ENCODE measurements at regions not wholly inside any gene's neighbourhood (a gene's known extent, or its start where the extent isn't known, plus 50 kb on each side); places are given as distances from the start of the nearest gene placed in this dataset.
"Not testable (repeated sequence)": the region's sequence is repeated elsewhere in the genome, so short reads cannot be mapped to it uniquely, and the experiment has no call there.

DNA sequence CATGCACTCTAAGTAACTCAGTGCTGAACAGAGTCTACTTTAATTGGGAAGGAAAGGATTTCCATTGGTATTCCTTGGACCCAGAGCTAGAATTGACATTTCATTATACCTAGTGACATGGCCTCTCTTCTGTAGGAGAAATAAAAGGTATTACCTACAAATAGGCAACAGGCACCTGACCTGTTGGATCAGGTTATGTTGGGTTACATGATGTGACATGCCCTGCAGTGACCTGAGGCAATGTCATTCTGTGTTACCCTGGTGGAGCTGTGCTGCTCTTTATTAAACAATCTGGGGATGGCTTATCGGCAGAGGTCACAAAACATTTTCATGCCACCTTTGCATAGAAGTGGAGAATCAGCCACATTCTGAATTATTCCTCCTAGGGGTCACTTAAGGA lies 427.7 kb downstream of the MDFIC start:
- no peak for DNase-seq

DNA sequence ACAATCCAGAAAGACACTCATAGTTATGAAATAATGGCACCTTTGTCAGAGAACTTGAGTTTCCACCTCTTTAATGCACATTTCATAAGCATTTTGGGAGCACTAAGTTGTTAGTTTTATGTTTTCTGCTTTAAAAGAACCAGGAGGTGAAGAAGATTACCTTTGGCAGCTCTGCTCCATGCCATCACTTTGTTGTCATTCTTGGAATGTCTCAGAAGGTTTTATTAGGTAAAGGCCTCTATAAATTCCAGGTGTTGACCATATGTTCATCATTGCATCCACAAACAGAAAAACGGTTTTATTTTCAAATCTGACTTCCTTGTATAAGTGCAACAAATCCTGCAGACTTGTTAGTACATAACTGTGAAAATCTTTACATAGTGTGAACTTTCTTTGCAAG lies 424.8 kb downstream of the MDFIC start:
- DNase-seq = no peak

DNA sequence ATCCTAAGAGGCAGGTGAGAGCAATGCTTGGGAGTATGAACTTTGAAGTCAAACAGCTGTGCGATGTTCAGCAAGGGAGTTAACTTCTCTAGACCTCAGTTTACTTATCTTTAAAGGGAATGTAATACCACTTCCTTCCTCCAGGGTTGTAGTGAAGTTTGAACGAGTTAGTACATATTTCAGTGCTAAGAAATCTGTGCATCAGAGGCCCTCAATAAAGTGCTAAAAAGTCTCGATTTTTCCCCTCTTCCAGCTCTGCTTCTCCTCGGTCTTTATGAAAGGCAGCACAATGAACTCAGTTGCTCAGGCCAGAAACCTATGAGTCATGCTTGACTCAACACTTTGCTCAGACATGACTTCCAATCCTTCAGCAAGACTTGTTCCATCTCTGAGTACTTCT lies 418.9 kb downstream of the MDFIC start:
- DNase-seq = peak; percentile 64

DNA sequence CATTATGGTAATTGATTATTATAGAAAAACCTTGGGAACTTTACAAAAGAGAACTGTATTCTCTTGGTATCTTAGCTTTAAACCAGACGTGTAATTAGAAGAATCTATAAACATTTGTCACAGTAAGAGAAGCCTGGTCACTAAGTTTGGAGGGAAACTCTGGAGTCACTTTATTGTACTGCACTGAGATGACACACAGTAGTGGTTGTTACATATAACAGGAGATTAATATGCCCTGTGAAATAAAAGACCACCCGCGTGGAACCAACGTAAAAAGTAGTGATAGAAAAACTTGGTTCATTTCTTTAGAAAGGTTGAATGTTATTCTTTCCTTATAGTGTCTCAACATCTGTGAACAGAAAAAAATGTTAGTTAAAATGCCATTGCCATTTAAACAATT lies 416.1 kb downstream of the MDFIC start:
- no peak for DNase-seq

DNA sequence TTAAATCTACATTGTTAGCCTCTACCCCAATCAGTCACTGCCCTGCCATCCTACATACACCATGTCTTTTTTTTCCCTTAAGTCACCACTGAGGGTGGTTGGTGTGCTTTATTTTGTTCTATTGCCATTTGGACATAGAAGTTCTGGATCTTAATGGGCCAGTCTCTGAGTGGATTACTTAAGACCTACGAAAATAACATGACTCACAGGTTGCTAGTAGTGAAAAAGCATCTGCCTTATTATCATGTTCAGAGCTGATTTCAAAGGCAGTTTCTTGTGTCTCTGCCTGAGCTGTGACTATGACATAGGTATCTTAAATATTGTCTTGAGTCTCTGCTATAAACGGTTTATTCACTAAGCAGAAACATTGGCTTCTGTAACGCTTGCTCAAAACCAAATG lies 410.8 kb downstream of the MDFIC start:
- DNase-seq = no peak

DNA sequence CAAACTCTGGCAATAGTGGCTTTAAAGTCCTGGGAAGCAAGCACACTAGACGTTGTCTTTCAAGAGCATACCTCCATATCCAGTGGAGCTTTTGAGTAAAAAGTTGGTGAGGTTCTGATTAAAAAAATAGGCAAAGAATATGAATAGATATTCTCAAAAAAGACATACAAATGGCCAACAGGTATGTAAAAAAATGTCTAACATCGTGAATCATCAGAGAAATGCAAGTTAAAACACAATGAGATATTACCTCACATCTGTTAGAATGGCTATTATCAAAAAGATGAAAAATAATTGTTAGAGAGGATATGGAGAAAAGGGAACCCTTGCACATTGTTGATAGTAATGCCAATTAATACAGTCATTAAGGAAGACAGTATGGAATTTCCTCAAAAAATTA lies 407.1 kb downstream of the MDFIC start:
- no peak for DNase-seq

DNA sequence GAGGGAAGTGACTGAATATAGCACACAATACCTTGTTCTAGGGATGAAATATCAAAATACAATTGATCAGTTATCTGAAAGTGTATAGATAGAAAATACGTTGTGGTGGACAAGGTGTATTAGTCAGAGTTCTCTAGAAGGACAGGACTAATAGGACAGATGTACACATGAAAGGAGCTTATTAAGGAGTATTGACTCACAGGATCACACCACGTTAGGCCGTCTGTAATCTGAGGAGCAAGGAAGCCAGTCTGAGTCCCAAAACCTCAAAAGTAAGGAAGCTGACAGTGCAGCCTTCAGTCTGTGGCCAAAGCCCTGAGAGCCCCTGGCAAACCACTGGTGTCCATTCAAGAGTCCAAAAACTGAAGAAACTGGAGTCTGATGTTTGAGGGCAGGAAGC lies 406.1 kb downstream of the MDFIC start:
- no peak for DNase-seq

DNA sequence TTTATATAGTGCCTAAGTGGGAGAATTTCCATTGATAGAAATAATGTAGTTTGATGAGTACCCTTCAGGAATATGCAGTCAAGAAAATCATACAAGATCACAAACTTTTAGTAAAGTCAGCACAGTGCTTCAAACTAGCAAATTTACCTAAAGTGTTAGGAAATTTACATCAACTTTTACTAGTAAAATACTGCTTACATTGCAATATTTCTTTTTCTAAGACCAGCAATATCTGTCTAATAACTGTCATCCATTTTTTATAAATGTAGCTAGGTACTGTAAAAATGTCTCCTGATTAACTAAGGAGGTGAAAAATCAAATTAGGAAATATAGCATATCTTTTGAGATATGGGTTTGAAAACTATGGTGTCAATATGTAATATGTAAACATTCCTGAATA lies 405.4 kb downstream of the MDFIC start:
- no peak for DNase-seq

DNA sequence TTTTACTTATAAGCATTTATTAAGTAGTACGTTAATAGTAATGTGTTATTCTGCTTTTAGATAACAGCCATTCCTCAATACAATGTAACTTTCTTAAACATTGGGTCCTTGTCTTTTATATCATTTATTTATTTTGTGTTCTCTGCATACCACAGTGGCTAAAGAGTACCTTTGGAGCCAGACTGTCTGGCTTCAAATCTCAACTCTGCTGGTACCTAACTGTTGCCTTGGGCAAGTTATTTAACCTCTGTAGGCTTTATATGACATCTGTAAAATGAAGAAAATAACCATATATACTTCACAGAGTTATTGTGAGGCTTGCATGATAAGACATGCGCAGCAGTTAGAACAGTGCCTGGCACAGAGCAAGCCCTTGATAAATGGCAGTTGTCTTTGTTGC lies 397.6 kb downstream of the MDFIC start:
- DNase-seq = no peak

DNA sequence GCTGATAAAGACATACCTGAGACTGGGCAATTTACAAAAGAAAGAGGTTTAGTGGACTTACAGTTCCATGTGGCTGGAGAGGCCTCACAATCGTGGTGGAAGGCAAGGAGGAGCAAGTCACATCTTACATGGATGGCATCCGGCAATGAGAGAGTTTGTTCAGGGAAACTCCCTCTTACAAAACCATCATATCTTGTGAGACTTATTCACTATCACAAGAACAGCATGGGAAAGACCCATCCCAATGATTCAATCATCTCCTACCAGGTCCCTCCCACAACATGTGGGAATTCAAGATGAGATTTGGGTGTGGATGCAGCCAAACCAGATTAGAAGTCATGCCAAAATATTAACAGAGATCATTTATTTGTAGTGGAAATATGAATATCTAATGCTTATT lies 388.4 kb downstream of the MDFIC start:
- DNase-seq = not testable (repeated sequence)

DNA sequence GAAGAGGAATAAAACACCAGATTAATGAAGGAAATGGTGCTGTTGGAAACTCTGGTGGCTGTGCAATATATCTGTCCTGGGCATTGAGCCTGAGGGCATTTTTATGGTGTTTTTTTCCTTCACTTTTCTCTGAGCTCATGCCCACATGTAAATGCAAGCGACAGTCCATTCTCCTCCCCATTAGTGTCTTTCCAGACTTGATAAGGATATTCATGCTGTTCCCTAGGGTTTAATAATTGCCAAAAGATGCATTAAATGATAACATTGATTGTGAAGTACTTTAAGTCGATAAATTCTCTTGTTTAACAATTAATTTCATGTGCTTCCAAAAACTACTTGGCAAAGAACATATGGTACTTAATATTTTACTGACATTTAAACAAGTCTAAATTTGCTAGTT lies 384.7 kb downstream of the MDFIC start:
- DNase-seq = no peak

DNA sequence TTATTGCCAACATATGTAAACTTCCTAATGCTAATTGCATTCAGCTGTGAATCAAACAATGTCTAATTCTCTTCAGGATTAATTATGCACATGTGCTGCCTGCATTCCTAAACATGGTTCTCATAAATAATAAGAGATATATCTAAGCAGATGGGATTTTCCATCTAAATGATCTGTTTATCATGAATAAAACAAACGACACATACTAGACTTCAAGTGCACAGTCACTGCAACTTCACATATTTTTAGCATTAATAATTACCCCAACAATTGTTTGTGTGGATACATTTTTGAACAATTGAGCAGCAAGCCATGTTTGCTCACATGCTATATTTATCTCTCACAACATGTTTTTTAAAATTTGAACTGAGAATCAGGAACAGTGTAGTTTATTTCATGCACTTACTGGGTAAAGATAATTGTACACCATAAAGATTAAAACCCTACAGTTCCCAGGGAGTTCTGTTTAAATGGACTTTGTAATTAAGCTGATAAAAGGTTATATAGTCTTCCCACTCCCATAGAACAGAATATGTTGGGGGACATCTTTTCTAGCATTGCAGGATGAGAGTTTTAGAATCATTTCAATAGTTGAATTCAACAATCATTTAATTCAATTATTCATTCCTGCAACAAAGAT lies 378.5 kb downstream of the MDFIC start:
- peak; percentile 52 for DNase-seq

DNA sequence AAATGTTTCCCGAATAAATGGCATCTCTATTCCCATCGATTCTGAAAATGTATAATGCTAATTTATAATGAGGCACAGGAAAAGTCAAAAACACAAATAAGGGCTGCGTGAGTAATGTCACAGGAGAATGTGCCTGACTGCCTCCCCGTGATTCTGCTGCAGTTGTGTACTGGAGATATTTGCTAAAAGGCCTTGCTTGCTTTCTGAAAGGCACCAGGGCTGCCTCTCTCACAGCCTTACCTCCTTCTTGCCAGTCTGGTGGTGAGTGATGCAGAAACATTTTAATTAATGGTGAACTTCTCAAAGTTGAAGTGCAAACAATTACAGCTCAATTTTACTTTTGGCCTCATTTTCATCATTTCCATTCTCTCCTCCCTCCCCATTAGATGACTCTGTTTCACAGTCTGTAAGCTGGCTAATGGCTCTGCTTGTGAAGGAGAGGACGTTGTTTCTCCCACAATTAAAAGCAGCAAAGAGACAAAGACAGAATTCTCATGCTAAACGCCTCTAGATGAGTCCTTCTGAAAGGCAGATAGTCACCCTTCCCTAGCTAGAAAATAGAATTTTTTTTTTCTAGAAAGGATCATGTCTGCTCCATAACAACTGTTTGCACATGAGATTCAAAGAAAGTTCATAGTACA lies 377.6 kb downstream of the MDFIC start:
- DNase-seq = no peak

DNA sequence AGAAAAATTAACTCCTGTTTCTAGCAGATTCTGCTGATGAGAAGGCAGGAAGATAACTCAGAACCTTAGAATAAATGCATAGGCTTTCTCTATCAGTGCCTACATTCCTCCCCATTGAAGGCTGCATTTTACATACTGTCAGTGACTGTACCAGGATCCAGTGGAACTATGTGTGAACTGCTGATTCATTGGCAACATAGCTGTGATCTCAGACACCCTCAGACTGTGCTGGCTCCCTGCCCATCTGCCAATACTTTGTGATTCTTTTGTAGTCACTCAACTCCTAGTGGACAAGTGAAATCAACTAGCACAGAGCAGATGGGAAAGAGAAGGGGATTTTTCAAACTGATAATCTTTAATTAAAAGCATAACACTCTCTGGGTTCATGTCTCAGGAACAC lies 375.8 kb downstream of the MDFIC start:
- DNase-seq = peak; percentile 95

DNA sequence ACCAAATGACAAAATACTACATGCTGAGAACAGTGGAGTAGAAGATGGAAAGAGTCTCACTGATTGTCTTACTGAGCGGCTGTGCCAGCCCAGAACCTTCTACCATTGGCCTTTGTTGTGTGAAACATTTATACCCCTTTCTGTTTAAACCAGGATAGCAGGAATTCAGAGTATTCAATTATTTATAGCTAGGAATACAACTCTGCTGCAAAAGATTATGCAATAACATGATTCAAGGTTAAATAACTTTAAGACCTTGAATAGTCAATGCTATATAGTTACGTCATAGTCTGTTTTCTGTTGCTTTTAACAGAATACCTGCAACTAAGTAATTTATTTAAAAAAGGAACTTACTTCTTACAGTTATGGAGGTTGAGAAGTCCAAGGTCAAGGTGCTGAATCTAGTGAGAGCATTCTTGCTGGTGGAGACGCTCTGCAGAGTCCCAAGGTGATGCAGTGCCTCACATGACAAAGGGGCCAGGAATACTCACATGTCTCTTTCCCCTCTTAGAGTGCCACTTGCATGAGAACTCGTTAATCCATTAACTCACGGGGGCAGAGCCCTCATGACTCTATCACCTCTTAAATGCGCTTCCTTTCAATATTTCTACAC lies 371.8 kb downstream of the MDFIC start:
- peak; percentile 17 for DNase-seq

DNA sequence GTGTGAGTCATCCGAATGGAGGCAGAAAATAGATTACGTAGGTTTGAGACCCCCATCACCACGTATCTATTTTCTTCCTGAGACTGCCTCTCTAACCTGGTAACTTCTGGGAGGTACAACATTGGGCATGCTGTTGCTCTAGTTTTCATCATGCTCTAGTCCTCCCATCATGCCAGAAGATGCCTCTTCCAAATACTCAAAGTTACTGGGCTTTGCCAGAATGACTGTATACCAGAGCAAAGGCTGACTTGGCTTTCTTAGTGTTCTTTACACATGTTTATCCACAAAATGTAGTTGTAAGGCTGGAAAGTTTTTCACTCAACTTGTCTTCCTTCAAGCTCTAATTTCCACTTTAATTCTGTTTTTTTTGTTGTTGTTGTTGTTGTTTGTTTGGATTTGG lies 370.5 kb downstream of the MDFIC start:
- DNase-seq = no peak

DNA sequence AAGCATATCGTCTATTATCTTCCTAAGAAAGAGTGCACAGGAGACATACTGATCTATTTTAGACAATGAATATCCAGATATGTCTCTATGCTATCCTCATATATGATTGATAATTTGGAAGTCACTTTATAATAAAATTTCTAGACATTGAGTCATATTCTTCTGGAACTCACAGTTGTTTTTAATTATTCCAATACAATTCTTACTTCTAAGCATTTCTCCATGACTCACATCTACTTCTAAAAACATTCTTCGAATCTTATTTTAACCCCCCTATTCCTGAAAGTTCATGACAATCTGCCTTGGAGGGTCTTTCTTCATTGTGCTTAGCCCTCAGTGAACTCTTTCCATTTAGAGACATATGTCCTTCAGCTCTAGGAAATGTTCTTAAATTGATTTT lies 368.1 kb downstream of the MDFIC start:
- DNase-seq = peak; percentile 73

DNA sequence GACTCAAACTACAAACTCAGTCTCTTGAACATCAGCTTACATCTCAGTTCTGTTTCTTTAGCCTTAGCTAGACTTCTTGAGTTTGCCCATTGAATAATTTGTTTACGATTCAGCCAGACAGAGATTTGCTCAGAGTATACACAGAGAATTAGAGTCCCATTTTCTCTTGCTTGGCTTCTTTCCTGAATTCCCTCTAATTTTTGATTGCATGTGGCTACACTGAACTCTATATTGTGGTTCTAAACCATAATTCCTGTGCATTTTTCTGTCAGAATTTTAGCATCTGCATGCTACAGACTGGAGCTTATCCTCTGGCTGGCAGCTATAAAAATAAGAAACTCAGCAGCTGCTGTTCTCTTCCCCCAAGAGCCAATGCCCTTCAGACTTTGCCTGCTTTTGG lies 354.9 kb downstream of the MDFIC start:
- DNase-seq = no peak

DNA sequence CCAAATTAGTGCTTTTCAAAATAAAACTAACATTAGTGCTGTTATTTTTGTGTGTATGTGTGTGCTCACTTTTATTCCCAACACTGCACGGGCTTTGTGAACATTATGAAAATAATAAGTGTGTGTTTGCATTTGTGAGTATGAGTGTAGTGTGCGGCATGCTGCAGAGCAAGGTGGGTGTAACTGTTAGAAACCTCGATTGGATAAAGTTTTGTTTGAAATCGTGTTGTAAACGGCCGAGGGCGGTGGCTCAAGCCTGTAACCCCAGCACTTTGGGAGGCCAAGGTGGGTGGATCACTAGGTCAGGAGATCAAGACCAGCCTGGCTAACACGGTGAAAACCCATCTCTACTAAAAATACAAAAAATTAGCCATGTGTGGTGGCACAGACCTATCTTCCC lies 352.0 kb downstream of the MDFIC start:
- not testable (repeated sequence) for DNase-seq

DNA sequence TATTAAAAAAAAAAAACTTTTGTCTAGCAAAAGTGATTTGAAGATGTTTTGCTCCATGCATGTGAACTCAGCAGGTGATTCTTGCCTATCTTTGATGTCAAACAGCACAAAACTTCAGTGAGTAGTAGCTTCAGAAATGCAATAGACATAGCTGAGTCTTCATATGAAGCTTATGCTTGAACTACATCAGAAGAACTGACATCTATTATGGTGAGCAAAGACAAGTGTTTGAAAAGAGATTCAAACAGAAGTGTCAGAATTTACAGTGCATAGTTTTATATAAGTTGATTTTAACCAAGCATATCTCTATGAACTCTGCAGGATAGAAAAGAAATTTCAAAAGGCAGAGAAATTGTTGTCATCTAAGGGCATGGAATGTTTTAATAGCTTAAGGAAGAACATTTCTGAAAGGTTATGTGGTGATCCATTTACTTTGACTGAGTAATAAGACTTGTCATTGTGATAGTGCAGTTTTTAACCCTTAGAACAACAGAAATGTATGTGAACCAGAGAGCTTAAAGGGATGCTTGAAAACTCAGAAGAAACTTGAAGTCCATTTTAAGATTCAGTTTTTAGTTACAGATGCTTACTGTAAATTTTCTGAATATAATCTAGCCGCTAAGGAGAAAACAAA lies 351.4 kb downstream of the MDFIC start:
- no peak for DNase-seq

DNA sequence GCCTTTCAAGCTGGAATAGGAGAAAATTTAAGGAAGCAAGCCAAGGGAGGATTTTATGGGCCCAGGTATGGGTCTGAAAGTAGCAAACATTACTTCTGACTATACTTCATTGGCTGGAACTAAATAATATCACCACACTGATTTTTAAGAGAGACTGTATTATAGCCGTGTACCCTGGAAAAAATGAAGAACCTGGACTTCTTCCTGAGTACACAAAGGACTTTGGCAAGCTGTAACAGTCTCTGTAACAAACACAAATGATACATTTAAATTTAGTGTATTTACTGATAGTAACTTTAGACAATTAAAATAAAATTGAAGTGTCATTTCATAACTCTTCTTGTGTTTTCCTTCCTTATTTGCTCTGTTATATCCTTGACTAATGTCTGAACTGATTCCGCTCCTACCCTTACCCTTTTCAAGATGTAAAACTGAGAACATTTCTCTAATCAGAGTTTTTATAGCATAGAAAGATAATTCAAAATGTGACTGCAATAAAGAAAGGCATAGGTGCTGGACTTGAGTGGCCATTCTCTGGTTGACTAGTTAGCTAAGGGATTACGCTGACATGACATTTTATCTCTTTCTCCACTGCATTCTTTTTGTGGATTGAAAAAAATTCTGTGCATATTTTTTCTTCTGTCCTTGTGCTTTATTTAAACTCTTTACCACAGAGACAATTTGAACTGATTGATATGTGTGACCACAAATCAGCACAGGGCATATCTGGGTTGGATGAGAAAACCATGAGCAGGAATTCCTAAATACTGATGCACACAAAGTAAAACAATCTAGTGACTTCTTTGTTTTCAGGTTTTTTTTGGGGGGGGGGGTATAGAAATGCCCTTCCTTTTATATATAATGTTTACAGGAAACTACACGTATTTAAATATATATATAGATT lies 349.7 kb downstream of the MDFIC start:
- peak; percentile 90 for DNase-seq

DNA sequence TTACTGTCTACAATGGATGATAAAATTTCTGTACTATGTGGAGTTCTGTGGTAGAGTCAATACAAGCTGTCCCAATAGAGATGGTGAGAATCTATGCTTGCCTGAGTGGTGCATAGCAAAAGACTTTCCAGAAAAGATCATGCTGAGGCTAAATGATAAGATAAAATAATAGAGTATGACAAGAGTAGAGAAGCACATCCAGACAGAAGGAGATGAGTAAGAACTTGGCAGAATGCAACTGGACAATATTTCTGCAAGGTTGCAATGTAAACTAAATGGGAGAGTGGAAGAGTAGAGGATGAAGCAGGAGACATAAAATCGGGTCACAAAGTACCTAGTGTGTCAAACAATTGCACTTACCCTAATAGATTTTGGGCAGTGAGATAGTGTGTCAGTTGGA lies 347.6 kb downstream of the MDFIC start:
- DNase-seq = no peak

DNA sequence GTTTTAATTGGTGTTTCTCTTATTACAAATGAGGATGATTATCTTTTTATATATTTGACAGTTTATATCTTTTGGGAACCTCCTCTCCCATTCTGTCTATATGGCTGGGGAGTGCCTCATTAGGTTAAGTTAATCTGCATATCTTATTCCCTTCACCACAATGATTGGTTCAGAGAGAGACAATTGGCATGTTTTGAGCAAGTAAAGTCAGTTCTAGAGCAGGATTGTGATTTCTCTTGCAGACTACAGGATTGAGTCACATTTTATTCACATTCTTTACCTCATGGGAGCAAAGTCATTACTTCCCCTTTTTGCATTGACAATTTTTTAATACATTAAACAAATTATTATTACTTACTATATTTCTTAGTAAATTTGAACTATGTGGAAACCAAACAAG lies 345.6 kb downstream of the MDFIC start:
- DNase-seq = no peak

All from fibroblast of skin of scalp (primary cell).